ENCODE measurements at regions not wholly inside any gene's neighbourhood (a gene's known extent, or its start where the extent isn't known, plus 50 kb on each side); places are given as distances from the start of the nearest gene placed in this dataset.
"Not testable (repeated sequence)": the region's sequence is repeated elsewhere in the genome, so short reads cannot be mapped to it uniquely, and the experiment has no call there.

GRCh38 chr4:31021008-31021407 lies 300.8 kb downstream of the PCDH7 start:
- DNase-seq (ENCODE audit: low read depth): no peak
- TF ChIP-seq, protein P1, sequence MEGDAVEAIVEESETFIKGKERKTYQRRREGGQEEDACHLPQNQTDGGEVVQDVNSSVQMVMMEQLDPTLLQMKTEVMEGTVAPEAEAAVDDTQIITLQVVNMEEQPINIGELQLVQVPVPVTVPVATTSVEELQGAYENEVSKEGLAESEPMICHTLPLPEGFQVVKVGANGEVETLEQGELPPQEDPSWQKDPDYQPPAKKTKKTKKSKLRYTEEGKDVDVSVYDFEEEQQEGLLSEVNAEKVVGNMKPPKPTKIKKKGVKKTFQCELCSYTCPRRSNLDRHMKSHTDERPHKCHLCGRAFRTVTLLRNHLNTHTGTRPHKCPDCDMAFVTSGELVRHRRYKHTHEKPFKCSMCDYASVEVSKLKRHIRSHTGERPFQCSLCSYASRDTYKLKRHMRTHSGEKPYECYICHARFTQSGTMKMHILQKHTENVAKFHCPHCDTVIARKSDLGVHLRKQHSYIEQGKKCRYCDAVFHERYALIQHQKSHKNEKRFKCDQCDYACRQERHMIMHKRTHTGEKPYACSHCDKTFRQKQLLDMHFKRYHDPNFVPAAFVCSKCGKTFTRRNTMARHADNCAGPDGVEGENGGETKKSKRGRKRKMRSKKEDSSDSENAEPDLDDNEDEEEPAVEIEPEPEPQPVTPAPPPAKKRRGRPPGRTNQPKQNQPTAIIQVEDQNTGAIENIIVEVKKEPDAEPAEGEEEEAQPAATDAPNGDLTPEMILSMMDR (conservative IDR thresholded peaks at IDR 0.05; ENCODE audit: low read length): no peak
- H3K4me3 ChIP-seq (ENCODE audit: low read length): no peak overlapping the region

GRCh38 chr4:31022702-31023101 lies 302.5 kb downstream of the PCDH7 start:
- H3K4me3 ChIP-seq (ENCODE audit: low read length): no peak overlapping the region
- TF ChIP-seq, protein P1 (conservative IDR thresholded peaks at IDR 0.05; ENCODE audit: low read length): no peak
- no peak for DNase-seq (ENCODE audit: low read depth)

GRCh38 chr4:31023109-31023508 lies 302.9 kb downstream of the PCDH7 start:
- H3K4me3 ChIP-seq (ENCODE audit: low read length): no peak overlapping the region
- no peak for DNase-seq (ENCODE audit: low read depth)
- TF ChIP-seq, protein P1 (conservative IDR thresholded peaks at IDR 0.05; ENCODE audit: low read length): no peak

DNA sequence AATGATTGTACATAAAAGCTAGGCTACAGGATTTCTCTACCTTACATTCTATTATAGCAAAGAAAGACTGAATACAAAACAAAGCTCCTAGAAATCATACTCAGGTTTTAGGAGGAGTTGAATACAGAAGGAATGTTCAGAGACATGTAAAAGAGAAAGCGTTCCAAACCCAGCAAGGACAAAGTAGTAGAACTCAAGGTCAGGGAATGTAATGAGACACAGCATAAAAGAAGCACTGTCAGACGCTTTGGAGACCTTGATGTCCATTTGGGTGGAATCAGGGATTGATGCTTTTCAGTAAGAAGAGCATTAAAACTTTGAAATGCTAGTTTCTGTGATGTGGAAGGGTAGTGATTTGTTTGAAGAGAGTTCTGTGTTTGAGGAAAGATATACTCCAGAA lies 303.6 kb downstream of the PCDH7 start:
- DNase-seq (ENCODE audit: low read depth): no peak
- no peak overlapping the region for H3K4me3 ChIP-seq (ENCODE audit: low read length)
- TF ChIP-seq, protein P1 (conservative IDR thresholded peaks at IDR 0.05; ENCODE audit: low read length): no peak

DNA sequence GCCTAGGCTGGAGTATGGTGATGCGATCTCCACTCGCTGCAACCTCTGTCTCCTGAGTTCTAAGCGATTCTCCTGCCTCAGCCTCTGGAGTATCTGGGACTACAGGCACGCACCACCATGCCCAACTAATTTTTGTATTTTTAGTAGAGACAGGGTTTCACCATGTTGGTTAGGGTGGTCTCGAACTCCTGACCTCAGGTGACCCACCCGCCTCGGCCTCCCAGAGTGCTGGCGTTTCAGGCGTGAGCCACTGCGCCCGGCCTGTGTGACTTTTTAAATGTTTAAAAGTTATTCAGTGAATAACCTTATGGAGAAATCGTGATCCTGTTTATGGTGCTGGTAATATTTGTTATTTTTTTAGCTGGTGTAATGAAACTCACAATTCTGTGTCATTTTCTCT lies 304.6 kb downstream of the PCDH7 start:
- not testable (repeated sequence) for DNase-seq (ENCODE audit: low read depth); H3K4me3 ChIP-seq (ENCODE audit: low read length)

GRCh38 chr4:31026256-31026655 lies 306.1 kb downstream of the PCDH7 start:
- DNase-seq (ENCODE audit: low read depth): no peak
- H3K4me3 ChIP-seq (ENCODE audit: low read length): no peak overlapping the region
- TF ChIP-seq, protein P1 (conservative IDR thresholded peaks at IDR 0.05; ENCODE audit: low read length): no peak

- TF ChIP-seq, protein P1 (conservative IDR thresholded peaks at IDR 0.05; ENCODE audit: low read length): no peak
- H3K4me3 ChIP-seq (ENCODE audit: low read length): no peak overlapping the region
- DNase-seq (ENCODE audit: low read depth): no peak
Measured at GRCh38 chr4:31034550-31034949, 314.4 kb downstream of the PCDH7 start.

- DNase-seq (ENCODE audit: low read depth): no peak
- H3K4me3 ChIP-seq (ENCODE audit: low read length): no peak overlapping the region
- TF ChIP-seq, protein P1 (conservative IDR thresholded peaks at IDR 0.05; ENCODE audit: low read length): no peak
Measured at GRCh38 chr4:31035761-31036160, 315.6 kb downstream of the PCDH7 start.
